ENCODE measurements at regions not wholly inside any gene's neighbourhood (a gene's known extent, or its start where the extent isn't known, plus 50 kb on each side); places are given as distances from the start of the nearest gene placed in this dataset.

GRCh38 chr14:82511399-82511798 is 977.7 kb upstream of the SEL1L start:
- no peaks in the 10 kb centered on the region for H3K4me1 ChIP-seq (ENCODE audit: insufficient read depth, low read length)
- no peak for DNase-seq

DNA sequence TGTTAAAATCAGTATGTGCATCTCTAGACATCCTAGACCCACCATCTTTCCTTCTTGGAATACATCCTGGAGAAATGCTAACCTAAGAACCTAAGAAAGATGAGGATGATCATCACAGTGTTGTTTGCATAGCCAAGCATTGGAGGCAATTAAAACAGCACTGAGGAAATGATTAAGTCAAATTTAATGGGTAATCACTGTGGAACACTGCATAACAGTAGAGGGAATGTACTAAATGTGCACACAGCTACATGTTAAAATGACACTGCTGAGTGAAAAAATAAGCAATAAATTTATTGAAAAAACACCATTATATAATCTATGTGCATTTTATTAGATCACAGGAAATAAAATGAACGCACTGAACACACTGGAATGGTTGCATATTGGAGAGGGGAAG is 987.1 kb upstream of the SEL1L start:
- Histone ChIP-seq H3K27ac (ENCODE audit: low read length) (no peak overlapping the region), H3K36me3 (ENCODE audit: insufficient read depth, low read length) (no peaks in the 10 kb centered on the region), H3K4me3 (ENCODE audit: low read depth in 1 of 2, low read length in 2 of 2) (no peak overlapping the region), H3K9ac (ENCODE audit: low read depth, low read length) (no peak overlapping the region), H3K27me3 (ENCODE audit: insufficient read depth, low read length, poor library complexity) (no peaks in the 10 kb centered on the region), H3K9me3 (ENCODE audit: insufficient read depth, low read length, severe bottlenecking) (no peaks in the 10 kb centered on the region), H2AFZ (ENCODE audit: low read depth, low read length) (no peak overlapping the region), H3K4me1 (ENCODE audit: insufficient read depth, low read length) (no peaks in the 10 kb centered on the region), H4K20me1 (ENCODE audit: insufficient read depth, low read length) (no peaks in the 10 kb centered on the region), H3K4me2 (ENCODE audit: insufficient read depth, low read length) (no peak overlapping the region), H3K79me2 (ENCODE audit: insufficient read depth, low read length) (no peaks in the 10 kb centered on the region)
- no peak for TF ChIP-seq CTCF (IDR thresholded peaks at IDR 0.05; ENCODE audit: borderline replicate concordance, extremely low read depth, low read length, poor library complexity, severe bottlenecking)
- no peak for TF ChIP-seq EZH2 (IDR thresholded peaks at IDR 0.05; ENCODE audit: borderline replicate concordance, low read depth, low read length, severe bottlenecking)
- DNase-seq = no peak
- ATAC-seq (ENCODE audit: insufficient read depth, low read depth) = no peak

More at GRCh38 chr14:82511399-82511798, 977.7 kb upstream of the SEL1L start:
- H3K27ac ChIP-seq (ENCODE audit: low read length) = no peak overlapping the region
- H3K4me3 ChIP-seq (ENCODE audit: low read depth in 1 of 2, low read length in 2 of 2) = no peak overlapping the region
- no peak for ATAC-seq (ENCODE audit: insufficient read depth, low read depth)
- H3K27me3 ChIP-seq (ENCODE audit: insufficient read depth, low read length, poor library complexity) = no peaks in the 10 kb centered on the region
- H3K9me3 ChIP-seq (ENCODE audit: insufficient read depth, low read length, severe bottlenecking) = no peaks in the 10 kb centered on the region
- H3K4me2 ChIP-seq (ENCODE audit: insufficient read depth, low read length) = no peak overlapping the region
- no peak overlapping the region for H2AFZ ChIP-seq (ENCODE audit: low read depth, low read length)
- no peaks in the 10 kb centered on the region for H4K20me1 ChIP-seq (ENCODE audit: insufficient read depth, low read length)
- no peak overlapping the region for H3K9ac ChIP-seq (ENCODE audit: low read depth, low read length)
- no peak for TF ChIP-seq CTCF (IDR thresholded peaks at IDR 0.05; ENCODE audit: borderline replicate concordance, extremely low read depth, low read length, poor library complexity, severe bottlenecking)
- no peak for TF ChIP-seq EZH2 (IDR thresholded peaks at IDR 0.05; ENCODE audit: borderline replicate concordance, low read depth, low read length, severe bottlenecking)
- H3K79me2 ChIP-seq (ENCODE audit: insufficient read depth, low read length) = no peaks in the 10 kb centered on the region
- no peaks in the 10 kb centered on the region for H3K36me3 ChIP-seq (ENCODE audit: insufficient read depth, low read length)

DNA sequence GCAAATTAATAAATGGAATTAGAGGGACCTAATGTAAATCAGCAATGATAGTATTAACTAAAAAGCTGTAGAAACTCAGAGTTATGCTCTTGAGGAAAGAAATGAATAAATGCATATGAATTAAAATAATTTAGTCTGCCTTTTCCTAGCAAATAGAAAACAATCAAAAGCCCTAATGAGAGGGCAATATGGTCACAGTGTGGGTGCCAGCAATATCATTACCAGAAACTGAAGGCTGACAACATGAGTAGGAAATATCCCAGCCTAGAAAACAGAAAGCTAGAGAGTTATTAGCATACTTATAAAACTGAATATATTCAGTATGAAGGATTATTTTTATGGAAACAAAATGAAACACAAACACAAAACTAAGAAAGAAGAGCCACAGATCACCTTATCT is 987.5 kb upstream of the SEL1L start:
- Histone ChIP-seq H3K4me3 (ENCODE audit: low read depth in 1 of 2, low read length in 2 of 2) (no peak overlapping the region), H3K79me2 (ENCODE audit: insufficient read depth, low read length) (no peaks in the 10 kb centered on the region), H3K9ac (ENCODE audit: low read depth, low read length) (no peak overlapping the region), H3K36me3 (ENCODE audit: insufficient read depth, low read length) (no peaks in the 10 kb centered on the region), H3K27me3 (ENCODE audit: insufficient read depth, low read length, poor library complexity) (no peaks in the 10 kb centered on the region), H4K20me1 (ENCODE audit: insufficient read depth, low read length) (no peaks in the 10 kb centered on the region), H3K4me1 (ENCODE audit: insufficient read depth, low read length) (no peaks in the 10 kb centered on the region), H3K9me3 (ENCODE audit: insufficient read depth, low read length, severe bottlenecking) (no peaks in the 10 kb centered on the region), H3K27ac (ENCODE audit: low read length) (no peak overlapping the region), H2AFZ (ENCODE audit: low read depth, low read length) (no peak overlapping the region), H3K4me2 (ENCODE audit: insufficient read depth, low read length) (no peak overlapping the region)
- no peak for TF ChIP-seq CTCF (IDR thresholded peaks at IDR 0.05; ENCODE audit: borderline replicate concordance, extremely low read depth, low read length, poor library complexity, severe bottlenecking)
- TF ChIP-seq EZH2 (IDR thresholded peaks at IDR 0.05; ENCODE audit: borderline replicate concordance, low read depth, low read length, severe bottlenecking) = no peak
- no peak for DNase-seq
- ATAC-seq (ENCODE audit: insufficient read depth, low read depth) = no peak

DNA sequence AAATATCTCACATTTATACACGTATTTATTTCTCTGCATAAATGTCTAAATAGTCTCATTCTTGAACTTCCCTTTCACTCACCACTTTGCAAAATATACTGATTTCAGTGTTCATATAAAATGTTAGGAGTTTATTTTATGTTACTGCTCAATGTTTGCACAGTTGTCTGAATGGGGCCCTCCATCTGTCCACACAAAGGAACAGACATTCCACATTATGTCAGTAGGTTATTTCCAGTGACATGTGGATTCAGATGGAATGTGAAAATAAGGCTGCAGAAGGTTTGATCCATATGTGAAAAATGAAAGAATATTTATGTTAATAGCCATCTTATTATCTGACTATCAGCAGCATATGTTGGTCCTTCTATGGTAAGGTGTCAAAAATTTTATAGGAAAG is 994.4 kb upstream of the SEL1L start:
- Histone ChIP-seq H3K27ac (ENCODE audit: low read length) (no peak overlapping the region), H3K36me3 (ENCODE audit: insufficient read depth, low read length) (no peaks in the 10 kb centered on the region), H3K79me2 (ENCODE audit: insufficient read depth, low read length) (no peaks in the 10 kb centered on the region), H3K9me3 (ENCODE audit: insufficient read depth, low read length, severe bottlenecking) (no peaks in the 10 kb centered on the region), H3K4me1 (ENCODE audit: insufficient read depth, low read length) (no peaks in the 10 kb centered on the region), H2AFZ (ENCODE audit: low read depth, low read length) (no peak overlapping the region), H4K20me1 (ENCODE audit: insufficient read depth, low read length) (no peaks in the 10 kb centered on the region), H3K27me3 (ENCODE audit: insufficient read depth, low read length, poor library complexity) (no peaks in the 10 kb centered on the region), H3K4me3 (ENCODE audit: low read depth in 1 of 2, low read length in 2 of 2) (no peak overlapping the region), H3K4me2 (ENCODE audit: insufficient read depth, low read length) (no peak overlapping the region), H3K9ac (ENCODE audit: low read depth, low read length) (no peak overlapping the region)
- TF ChIP-seq CTCF (IDR thresholded peaks at IDR 0.05; ENCODE audit: borderline replicate concordance, extremely low read depth, low read length, poor library complexity, severe bottlenecking) = no peak
- no peak for TF ChIP-seq EZH2 (IDR thresholded peaks at IDR 0.05; ENCODE audit: borderline replicate concordance, low read depth, low read length, severe bottlenecking)
- DNase-seq (no peak), ATAC-seq (ENCODE audit: insufficient read depth, low read depth) (no peak)

All from DND-41 (cell line).